ENCODE measurements at regions not wholly inside any gene's neighbourhood (a gene's known extent, or its start where the extent isn't known, plus 50 kb on each side); places are given as distances from the start of the nearest gene placed in this dataset.
"Not testable (repeated sequence)": the region's sequence is repeated elsewhere in the genome, so short reads cannot be mapped to it uniquely, and the experiment has no call there.

DNA sequence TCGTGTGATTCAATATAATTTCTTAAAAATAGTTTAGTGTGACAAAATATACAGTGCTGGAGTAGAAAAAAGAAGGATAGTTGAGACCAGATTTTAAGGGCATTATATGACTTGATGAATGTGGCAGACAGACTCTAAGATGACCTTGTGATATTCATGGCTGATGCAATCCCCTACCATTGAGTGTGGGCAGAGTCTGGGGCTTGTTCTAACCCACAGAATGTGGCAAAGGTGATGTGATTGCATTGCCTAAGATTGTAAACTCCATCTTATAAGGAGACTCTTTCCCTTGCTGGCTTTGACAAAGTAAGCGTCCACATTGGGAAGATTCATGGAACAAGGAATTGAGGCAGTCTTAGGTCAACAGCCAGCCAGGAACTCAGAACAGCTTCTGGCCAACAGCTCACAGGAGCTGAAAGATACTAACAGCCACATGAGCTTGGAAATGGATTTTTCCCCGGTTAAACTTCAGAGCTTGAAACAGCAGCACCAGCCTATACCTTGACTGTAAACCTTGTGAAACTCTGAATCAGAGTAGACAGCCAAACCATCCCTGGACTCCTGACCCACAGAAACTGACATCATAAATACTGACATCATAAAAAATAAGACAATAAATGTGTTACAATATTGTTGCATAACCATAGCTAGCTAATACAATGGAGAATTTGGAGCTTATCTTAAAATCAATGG is 864.5 kb downstream of the TTLL7 start:
- not testable (repeated sequence) for H3K9me3 Mint-ChIP-seq (ENCODE audit: low read depth); H3K36me3 Mint-ChIP-seq

DNA sequence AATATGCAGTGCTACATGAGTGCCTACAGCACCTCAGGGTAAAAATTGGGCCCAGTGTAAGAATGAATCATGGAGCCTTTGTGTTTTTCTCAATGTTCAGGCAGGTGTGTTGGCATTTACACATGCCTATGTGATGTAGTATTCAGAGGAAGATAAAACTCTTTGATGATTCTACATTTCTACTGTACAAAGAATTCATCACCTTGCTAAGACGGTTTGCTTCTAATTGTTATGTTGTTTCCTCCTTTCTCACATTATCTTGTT is 867.3 kb downstream of the TTLL7 start:
- Mint-ChIP-seq H3K27ac (no peak overlapping the region), H3K4me3 (no peak overlapping the region), H3K4me1 (ENCODE audit: low read depth) (no peaks in the 10 kb centered on the region), H3K36me3 (no peaks in the 10 kb centered on the region), H3K9me3 (ENCODE audit: low read depth) (no peaks in the 10 kb centered on the region), H3K27me3 (no peaks in the 10 kb centered on the region)

More for the DNA sequence above, 864.5 kb downstream of the TTLL7 start:
- not testable (repeated sequence) for H3K4me1 Mint-ChIP-seq (ENCODE audit: low read depth); H3K27me3 Mint-ChIP-seq; H3K27ac Mint-ChIP-seq; H3K4me3 Mint-ChIP-seq

DNA sequence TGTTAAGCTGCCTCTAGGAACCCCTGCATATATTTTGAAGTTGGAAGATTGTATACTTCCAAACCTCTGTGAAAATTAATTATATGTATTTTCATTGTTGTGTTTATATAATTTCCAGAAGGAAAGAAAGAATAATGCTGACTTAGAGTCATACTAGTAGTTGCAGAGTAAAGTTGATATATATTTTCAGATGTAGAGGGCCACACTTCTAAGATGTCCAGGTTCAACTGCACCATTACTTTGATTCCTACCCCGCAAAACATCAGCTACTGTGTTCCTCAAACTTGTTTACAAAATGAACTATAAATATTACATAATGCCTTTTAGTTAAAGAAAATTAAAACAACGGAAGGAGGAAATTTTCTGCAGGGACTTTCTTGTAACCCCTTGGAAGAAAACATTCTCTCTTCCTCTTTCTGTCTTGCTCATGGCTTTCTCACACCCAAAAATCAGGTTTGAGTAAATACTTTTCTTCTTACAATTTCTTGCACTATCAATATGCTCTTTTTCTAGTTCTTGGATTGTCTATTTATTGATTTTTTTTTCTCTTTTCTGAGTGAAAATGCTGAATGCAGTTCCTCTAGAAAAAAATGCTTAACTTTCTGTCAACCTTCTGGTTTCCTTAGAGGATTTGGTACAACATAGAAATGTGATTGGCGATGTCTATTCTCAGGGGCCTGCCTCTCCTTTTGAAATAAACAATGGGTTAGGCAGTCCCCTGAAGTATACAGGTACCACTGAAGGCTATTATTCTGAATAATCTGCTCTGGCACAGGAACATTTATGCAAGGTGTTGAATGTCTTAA is 867.8 kb downstream of the TTLL7 start:
- no peak overlapping the region for H3K27ac Mint-ChIP-seq
- no peaks in the 10 kb centered on the region for H3K4me1 Mint-ChIP-seq (ENCODE audit: low read depth)
- H3K27me3 Mint-ChIP-seq, result no peaks in the 10 kb centered on the region
- no peaks in the 10 kb centered on the region for H3K9me3 Mint-ChIP-seq (ENCODE audit: low read depth)
- H3K36me3 Mint-ChIP-seq, result no peaks in the 10 kb centered on the region
- no peak overlapping the region for H3K4me3 Mint-ChIP-seq

DNA sequence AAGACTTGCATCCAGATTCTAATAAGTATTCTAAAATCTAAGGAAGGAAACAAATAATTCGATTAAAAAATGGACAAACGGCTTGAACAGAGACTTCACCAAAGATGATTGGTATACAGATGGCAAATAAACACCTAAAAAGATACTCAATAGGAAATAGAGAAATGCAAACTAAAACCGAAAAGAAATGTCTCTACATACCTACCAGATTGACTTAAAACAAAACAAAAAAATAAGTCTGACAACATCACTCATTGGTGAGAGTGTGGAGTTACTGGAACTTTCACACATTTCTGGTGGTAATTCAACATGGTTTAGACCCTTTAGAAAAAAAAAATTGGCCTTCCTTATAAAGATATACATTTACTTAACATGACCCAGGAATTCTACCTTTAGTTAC is 869.8 kb downstream of the TTLL7 start:
- Mint-ChIP-seq H3K9me3 (ENCODE audit: low read depth) (no peaks in the 10 kb centered on the region), H3K36me3 (no peaks in the 10 kb centered on the region), H3K4me3 (no peak overlapping the region), H3K4me1 (ENCODE audit: low read depth) (no peaks in the 10 kb centered on the region), H3K27ac (no peak overlapping the region), H3K27me3 (no peaks in the 10 kb centered on the region)

DNA sequence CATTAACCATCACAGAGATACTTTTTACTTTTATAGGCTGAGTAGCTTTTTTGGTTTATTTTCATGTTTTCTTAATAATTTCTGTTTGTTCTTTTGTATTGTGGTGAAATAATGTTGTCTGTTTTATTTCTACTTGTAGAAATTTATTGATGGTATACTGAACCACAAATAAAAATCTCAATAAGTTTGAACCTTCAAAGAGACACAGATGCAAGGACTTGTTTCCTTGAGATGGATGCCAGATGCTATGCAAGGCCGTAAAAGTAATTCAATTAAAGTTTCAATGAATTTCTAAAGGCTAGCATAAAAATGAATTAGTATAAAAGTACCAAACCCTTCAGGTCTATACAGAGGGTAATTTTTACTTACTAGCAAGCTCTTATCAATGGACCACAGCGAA is 873.5 kb downstream of the TTLL7 start:
- H3K4me1 Mint-ChIP-seq (ENCODE audit: low read depth), result no peaks in the 10 kb centered on the region
- H3K27me3 Mint-ChIP-seq, result no peaks in the 10 kb centered on the region
- no peak overlapping the region for H3K27ac Mint-ChIP-seq
- no peak overlapping the region for H3K4me3 Mint-ChIP-seq
- no peaks in the 10 kb centered on the region for H3K9me3 Mint-ChIP-seq (ENCODE audit: low read depth)
- H3K36me3 Mint-ChIP-seq, result no peaks in the 10 kb centered on the region

DNA sequence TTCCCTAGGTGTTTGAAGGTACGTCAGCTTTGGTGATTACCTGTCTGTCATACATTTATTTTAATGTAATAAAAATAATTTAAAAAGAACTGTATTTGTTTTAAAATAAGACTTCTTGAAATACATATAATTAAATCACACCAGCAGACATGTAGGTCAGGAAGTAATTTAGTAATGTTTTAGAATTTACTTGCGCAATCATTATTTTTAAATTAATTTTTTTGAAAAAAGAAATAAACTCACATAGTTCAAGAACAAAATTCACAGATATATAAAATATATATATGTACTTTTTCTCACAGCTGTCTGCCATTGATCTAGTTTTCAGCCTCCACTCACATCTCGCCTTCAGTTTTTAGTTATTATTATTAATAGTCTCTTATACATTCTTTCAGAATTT is 875.9 kb downstream of the TTLL7 start:
- no peak overlapping the region for H3K27ac Mint-ChIP-seq

DNA sequence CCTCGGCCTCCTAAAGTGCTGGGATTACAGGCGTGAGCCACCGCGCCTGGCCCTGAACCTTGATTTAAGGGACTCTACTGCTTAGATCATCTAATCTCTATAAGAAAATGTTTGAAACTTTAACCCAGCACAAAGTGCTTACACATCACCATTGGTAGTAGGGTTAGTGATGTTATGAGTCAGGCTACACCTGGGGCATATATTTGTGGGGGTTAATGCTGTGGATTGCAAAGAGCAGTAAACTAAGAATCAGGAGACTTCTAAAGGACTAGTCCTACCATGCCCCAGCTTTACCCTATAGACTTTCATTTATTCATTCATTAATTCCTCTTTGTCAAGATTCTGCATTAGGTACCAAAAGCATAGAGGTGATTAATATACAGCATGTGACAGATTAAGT is 880.5 kb downstream of the TTLL7 start:
- Mint-ChIP-seq H3K4me3 (no peak overlapping the region), H3K4me1 (ENCODE audit: low read depth) (no peaks in the 10 kb centered on the region), H3K36me3 (no peaks in the 10 kb centered on the region), H3K27ac (no peak overlapping the region), H3K9me3 (ENCODE audit: low read depth) (no peaks in the 10 kb centered on the region), H3K27me3 (no peaks in the 10 kb centered on the region)

More for the DNA sequence above, 875.9 kb downstream of the TTLL7 start:
- no peaks in the 10 kb centered on the region for H3K27me3 Mint-ChIP-seq
- H3K4me3 Mint-ChIP-seq, result no peak overlapping the region
- no peaks in the 10 kb centered on the region for H3K9me3 Mint-ChIP-seq (ENCODE audit: low read depth)
- H3K36me3 Mint-ChIP-seq, result no peaks in the 10 kb centered on the region
- H3K4me1 Mint-ChIP-seq (ENCODE audit: low read depth), result no peaks in the 10 kb centered on the region

DNA sequence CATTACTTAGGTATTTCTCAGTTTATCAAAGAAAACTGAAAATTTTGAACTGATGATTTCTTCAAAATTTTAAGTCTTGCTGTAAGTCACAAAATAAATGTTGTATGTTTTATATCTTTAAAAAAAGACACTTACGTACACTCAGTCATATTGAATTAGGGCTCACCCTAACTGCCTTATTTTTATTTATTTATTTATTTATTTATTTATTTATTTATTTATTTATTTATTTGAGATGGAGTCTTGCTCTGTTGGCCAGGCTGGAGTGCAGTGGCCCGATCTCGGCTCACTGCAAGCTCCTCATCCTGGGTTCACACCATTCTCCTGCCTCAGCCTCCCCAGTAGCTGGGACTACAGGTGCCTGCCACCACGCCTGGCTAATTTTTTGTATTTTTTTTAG is 881.9 kb downstream of the TTLL7 start:
- H3K27ac Mint-ChIP-seq; H3K4me1 Mint-ChIP-seq (ENCODE audit: low read depth); H3K4me3 Mint-ChIP-seq; H3K9me3 Mint-ChIP-seq (ENCODE audit: low read depth); H3K36me3 Mint-ChIP-seq; H3K27me3 Mint-ChIP-seq: not testable (repeated sequence)

DNA sequence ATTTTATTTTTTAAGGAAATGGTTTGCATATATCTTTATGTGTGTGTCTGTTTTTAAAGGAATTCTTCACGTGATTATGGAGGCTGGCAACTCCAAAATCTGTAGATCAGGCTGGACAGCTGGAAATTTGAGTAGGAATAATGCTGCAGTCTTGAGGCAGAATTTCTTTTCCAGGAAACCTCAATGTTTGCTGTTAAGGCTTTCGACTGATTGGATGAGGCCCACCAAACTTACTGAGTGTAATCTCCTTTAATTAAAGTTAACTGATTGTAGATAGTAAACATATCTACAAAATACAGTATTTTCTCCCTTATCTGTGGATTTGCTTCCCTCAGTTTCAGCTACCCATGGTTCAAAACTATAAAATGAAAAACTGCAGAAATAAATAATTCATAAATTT is 883.1 kb downstream of the TTLL7 start:
- Mint-ChIP-seq H3K36me3 (no peaks in the 10 kb centered on the region), H3K4me1 (ENCODE audit: low read depth) (no peaks in the 10 kb centered on the region), H3K27ac (no peak overlapping the region), H3K9me3 (ENCODE audit: low read depth) (no peaks in the 10 kb centered on the region), H3K27me3 (no peaks in the 10 kb centered on the region), H3K4me3 (no peak overlapping the region)

DNA sequence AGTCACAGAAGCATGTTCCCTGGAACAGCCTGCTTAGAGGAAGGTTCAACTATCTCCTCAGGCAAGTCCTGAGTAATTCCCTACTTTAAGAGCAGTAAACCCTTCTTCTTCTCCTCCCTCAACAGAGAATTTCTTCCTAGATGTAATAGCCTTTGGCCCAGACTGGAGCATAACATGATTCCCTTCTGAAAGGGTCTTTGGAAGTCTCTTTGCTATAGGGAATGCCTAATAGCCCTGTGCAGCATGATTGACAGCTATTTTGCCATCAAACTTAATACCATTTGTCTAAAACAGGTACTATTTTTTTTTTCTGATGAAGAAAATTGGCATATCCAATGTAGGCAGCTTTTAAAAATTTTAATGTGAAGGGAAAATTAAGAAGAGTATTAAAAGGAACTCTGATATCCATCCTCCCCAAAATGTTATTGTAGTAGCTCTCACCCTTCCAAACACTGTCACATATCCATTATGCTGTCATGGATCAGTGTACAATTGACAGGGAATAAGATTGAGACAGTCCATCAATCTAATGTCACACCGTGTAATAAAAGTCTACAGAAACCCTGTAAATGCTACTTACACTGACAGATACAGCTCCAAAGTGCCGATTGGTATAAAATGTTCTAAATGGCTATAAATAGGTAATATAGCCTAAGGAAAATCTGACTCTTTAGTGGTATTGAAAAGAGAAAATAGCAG is 884.6 kb downstream of the TTLL7 start:
- no peaks in the 10 kb centered on the region for H3K4me1 Mint-ChIP-seq (ENCODE audit: low read depth)
- no peaks in the 10 kb centered on the region for H3K9me3 Mint-ChIP-seq (ENCODE audit: low read depth)
- no peaks in the 10 kb centered on the region for H3K27me3 Mint-ChIP-seq
- no peak overlapping the region for H3K27ac Mint-ChIP-seq
- no peak overlapping the region for H3K4me3 Mint-ChIP-seq
- H3K36me3 Mint-ChIP-seq, result no peaks in the 10 kb centered on the region

DNA sequence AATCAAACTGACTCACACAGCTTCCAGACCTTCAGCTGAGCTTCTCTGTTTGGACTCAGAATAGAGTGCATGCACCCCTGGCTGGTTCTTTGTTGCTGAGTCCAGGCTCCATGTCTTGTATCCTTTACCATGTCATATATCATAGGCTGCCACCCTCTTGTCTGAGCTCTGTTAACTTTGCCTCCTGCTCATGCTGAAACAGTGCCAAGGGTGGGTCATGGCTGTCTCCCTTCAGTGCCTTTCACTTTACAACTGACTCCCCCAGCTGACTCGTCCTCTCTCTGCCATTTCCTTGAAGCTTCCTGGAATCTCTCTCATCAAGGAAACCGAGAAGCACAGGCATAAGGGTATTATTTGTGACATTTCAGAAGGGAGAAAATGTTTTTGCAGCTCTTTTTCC is 885.3 kb downstream of the TTLL7 start:
- Mint-ChIP-seq H3K9me3 (ENCODE audit: low read depth) (no peaks in the 10 kb centered on the region), H3K4me1 (ENCODE audit: low read depth) (no peaks in the 10 kb centered on the region), H3K36me3 (no peaks in the 10 kb centered on the region), H3K27me3 (no peaks in the 10 kb centered on the region), H3K4me3 (no peak overlapping the region), H3K27ac (no peak overlapping the region)

DNA sequence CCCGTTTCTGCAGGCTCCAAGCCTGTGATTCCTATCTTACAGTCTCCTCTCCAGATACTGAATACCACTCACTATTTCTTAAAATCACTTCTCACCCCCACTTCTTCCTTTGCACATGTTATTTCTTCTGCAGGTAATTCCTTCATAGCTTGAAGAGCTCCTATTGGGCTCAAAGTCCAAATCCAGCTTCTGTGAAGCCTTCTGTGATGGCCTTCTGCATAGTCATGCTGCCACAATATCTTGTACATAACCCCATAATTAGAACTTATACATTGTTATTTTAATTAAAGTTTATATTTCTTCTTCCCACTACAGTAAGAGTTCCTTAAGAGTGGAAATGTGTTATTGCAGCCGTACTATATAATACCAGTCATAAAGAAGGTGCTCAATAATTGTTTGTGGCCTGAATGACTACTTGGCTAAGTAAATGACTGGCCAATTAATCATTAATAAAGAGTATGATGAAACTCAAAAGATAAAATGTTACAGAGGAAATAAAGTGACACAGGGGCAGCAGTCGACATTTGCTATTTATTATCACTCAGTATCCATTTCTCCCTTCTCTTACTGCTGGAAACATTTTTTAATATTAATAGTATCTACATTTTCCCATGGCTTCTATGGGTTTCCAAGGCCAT is 886.6 kb downstream of the TTLL7 start:
- H3K36me3 Mint-ChIP-seq, result no peaks in the 10 kb centered on the region
- no peak overlapping the region for H3K27ac Mint-ChIP-seq
- no peaks in the 10 kb centered on the region for H3K9me3 Mint-ChIP-seq (ENCODE audit: low read depth)
- no peaks in the 10 kb centered on the region for H3K4me1 Mint-ChIP-seq (ENCODE audit: low read depth)
- no peak overlapping the region for H3K4me3 Mint-ChIP-seq
- H3K27me3 Mint-ChIP-seq, result no peaks in the 10 kb centered on the region

DNA sequence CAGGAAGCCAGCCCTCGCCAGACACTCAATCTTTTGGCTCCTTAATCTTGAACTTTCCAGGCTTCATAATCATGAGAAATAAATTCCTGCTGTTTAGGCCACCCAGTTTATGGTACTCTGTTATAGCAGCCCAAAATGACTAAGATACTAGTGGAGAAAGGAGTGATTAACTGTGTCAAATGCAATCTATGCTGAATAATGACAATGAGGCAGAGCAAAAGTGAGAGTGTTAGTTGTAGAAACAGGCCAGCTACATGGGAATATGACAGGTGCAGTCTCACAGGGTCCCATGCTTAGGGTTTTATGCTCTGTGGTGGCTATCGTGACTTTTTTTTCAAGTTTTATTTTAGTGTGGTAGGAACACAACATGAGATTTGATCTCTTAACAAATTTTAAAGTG is 888.8 kb downstream of the TTLL7 start:
- Mint-ChIP-seq H3K27me3 (no peaks in the 10 kb centered on the region), H3K27ac (no peak overlapping the region), H3K4me3 (no peak overlapping the region), H3K9me3 (ENCODE audit: low read depth) (no peaks in the 10 kb centered on the region), H3K36me3 (no peaks in the 10 kb centered on the region), H3K4me1 (ENCODE audit: low read depth) (no peaks in the 10 kb centered on the region)

DNA sequence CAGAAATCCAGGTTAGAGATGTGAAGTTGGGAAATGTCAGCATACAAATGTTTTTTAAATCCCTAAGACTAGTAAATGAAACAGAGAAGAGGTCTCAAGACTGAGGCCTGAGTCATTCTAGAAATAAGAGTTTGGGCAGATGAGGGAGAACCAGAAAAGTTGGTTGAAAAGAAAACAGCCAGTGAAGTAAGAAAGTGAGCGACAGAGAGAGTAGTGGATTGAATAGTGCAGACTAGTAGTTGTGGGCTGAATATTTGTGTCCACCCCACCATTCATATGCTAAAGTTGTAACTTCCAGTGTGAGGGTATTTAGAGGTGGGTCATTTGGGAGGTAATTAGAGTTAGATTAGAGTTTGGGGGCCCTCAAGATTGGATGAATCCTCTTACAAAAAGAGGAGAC is 889.2 kb downstream of the TTLL7 start:
- Mint-ChIP-seq H3K4me3 (no peak overlapping the region), H3K27me3 (no peaks in the 10 kb centered on the region), H3K27ac (no peak overlapping the region), H3K4me1 (ENCODE audit: low read depth) (no peaks in the 10 kb centered on the region), H3K36me3 (no peaks in the 10 kb centered on the region), H3K9me3 (ENCODE audit: low read depth) (no peaks in the 10 kb centered on the region)

DNA sequence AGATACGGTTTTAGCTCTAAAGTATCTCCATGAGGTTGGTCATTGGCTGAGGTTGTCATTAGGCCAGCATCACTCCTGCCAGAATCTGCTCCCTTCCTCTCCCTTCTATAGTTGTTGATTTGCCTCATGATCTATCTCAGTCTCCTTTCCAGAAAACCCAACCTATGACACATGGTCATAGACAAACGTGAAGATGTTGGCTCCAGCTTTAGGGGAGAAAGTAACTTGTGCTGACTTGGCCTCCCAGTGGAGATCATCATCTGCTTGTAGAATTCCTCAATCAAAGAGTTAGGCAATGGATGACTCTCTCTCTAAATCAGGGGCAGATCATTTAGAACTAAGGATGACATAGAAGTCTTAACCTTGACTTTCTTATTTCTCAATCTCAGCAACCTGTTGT is 894.4 kb downstream of the TTLL7 start:
- Mint-ChIP-seq H3K27me3 (no peaks in the 10 kb centered on the region), H3K27ac (no peak overlapping the region), H3K9me3 (ENCODE audit: low read depth) (no peaks in the 10 kb centered on the region), H3K4me1 (ENCODE audit: low read depth) (no peaks in the 10 kb centered on the region), H3K4me3 (no peak overlapping the region), H3K36me3 (no peaks in the 10 kb centered on the region)
